HFF-Myc (cell line): ENCODE measurements at regions not wholly inside any gene's neighbourhood (a gene's known extent, or its start where the extent isn't known, plus 50 kb on each side); places are given as distances from the start of the nearest gene placed in this dataset.

Source experiments
- DNase-seq: peaks from one replicate; pipeline ENCODE4 v3.0.0-alpha.2; 2011; ENCODE audit warnings: low read depth; ENCODE audit errors: extremely low read depth
- H3K4me3 ChIP-seq: replicated peaks from 2 replicates; pipeline ENCODE4 v1.5.1; 2011; ENCODE audit warnings: low read depth, mild to moderate bottlenecking, control low read depth, low read length
- TF ChIP-seq, protein P1 (sequence below): IDR thresholded peaks from 2 replicates; pipeline ENCODE4 v1.5.1; 2012; ENCODE audit warnings: mild to moderate bottlenecking, low read depth, low read length, control low read depth; ENCODE audit errors: missing control alignments

DNA sequence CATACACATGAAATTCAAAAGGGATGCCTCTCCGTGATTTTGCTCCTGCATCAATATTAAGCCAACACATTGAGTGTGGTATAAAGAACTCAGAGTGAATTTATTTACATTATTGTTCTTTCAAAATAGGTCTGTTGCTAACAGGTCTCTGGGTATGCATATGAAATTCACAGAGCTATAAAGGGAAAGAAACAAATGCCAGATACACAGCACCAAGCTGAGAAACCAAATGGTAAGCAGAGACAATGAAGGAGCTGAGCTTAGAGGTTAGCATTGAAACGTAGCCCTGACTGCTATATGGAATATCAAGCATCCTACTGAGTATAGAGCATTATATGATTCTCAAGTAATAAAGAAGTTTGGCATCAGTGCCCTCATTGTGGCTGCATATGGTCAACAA is 712.9 kb downstream of the NSUN3 start:
- no peak for DNase-seq
- TF ChIP-seq, protein P1, sequence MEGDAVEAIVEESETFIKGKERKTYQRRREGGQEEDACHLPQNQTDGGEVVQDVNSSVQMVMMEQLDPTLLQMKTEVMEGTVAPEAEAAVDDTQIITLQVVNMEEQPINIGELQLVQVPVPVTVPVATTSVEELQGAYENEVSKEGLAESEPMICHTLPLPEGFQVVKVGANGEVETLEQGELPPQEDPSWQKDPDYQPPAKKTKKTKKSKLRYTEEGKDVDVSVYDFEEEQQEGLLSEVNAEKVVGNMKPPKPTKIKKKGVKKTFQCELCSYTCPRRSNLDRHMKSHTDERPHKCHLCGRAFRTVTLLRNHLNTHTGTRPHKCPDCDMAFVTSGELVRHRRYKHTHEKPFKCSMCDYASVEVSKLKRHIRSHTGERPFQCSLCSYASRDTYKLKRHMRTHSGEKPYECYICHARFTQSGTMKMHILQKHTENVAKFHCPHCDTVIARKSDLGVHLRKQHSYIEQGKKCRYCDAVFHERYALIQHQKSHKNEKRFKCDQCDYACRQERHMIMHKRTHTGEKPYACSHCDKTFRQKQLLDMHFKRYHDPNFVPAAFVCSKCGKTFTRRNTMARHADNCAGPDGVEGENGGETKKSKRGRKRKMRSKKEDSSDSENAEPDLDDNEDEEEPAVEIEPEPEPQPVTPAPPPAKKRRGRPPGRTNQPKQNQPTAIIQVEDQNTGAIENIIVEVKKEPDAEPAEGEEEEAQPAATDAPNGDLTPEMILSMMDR, result no peak

DNA sequence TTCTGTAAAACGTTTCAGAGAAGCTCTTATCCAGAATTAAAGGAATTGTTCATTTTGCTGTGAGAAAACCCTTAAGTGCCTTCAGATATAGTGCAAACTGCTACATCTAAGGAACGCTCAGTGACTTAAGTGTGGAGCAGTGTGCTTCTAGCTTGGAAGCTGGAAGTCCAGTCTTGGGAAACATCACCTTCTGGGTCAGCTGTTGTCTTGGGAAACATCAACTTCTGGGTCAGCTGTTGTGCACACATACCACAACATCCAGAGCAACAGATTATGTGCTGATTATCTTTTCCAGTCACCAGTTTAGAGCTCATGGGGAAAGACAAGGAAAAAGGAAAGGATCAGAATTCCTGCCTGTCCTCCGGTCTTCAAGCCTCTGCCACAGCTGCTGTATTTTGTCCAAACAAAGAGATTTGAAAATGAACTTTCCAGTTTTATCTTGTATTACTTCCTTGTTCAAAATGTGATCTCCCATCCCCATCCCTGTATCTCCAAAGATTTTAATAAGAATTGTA is 713.6 kb downstream of the NSUN3 start:
- H3K4me3 ChIP-seq, result no peak overlapping the region
- DNase-seq, result no peak
- TF ChIP-seq, protein P1, result no peak

More for the DNA sequence above, 712.9 kb downstream of the NSUN3 start:
- H3K4me3 ChIP-seq, result no peak overlapping the region

DNA sequence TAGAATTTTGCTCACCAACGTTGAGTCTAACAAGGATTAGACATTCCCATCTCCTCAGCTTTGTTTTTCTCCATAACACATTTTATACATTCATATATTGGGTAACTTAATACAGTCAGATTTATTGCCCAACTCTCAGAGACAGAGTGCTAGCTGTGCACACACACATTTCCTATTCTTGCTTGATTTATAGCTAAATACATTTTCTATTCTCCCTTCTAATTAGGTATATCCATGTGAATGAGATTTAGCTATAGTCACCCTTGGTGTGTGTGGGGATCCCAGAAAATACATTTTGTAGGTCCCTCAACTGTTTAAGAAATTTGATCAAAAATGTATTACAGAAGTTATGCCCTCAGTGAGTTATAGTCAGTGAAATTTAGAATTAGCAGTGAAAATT is 715.4 kb downstream of the NSUN3 start:
- no peak for DNase-seq
- TF ChIP-seq, protein P1, result no peak
- H3K4me3 ChIP-seq, result no peak overlapping the region

DNA sequence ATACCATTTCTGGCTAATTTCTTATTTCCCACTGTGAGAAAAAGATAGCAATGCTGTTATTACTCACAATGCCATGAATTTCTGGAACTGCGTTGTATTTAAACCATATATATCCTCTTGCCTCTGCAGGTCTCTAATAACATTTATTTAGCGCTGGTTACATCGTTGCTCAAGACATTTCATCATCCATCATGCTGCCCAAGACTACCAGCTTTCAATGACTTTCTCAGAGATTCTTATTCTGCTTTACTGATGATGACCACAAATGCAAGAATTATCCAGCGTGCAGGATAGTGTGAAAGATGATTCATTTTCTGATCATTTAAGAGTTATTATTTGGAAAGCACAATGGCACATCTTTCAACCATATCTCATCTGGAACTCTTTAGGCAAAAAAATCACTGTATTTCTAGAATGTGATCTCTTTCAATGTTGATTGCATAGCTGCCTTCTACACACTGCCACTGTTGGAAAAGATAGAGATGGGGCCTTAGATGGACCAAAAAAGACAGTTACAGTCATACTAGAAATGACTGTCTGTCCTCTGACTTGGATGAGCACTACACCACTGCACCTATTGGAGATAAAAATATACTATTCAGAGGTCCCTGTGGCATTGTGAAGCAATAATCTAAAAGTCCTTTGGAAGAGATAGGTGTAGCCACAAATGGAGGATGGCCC is 716.1 kb downstream of the NSUN3 start:
- TF ChIP-seq, protein P1, result no peak
- no peak overlapping the region for H3K4me3 ChIP-seq
- DNase-seq, result no peak

DNA sequence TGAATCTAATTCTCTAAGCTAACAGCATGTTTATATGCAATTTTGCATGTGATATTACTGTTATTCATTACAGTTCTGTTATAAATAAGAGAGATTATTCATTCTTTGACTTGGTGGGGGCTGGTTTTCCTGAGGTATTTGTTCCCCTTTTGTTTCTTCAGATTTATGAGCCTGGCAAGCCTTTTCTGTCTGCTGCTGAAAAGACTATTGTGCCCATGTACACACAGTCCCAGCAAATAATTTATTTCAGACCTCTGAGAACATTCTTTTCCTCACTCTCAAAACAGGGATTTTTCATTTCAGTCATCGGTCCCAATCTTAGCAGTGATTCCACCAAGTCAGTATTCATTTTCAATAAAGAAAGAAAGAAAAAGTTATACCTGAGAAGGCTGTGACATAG is 716.8 kb downstream of the NSUN3 start:
- no peak for DNase-seq
- no peak overlapping the region for H3K4me3 ChIP-seq
- TF ChIP-seq, protein P1, result no peak

DNA sequence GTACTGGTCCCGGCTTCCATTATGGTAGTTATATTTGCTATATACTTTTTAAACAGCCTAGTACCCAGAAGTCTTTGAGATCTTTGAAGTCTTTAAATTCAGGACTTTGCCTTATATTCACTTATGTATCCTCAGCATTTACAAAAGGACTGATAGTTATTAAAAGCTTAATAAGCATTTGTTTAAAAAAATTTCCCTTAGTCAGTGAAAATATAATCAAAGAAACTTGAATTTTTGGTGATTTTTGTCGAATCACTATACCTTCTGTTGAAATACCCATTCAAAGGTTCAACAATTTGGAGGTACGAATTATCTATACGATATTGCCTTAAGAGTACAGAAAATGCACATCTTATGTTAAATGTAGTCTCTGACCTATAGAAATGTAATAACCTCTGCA is 721.4 kb downstream of the NSUN3 start:
- TF ChIP-seq, protein P1, result no peak
- no peak for DNase-seq
- no peak overlapping the region for H3K4me3 ChIP-seq

DNA sequence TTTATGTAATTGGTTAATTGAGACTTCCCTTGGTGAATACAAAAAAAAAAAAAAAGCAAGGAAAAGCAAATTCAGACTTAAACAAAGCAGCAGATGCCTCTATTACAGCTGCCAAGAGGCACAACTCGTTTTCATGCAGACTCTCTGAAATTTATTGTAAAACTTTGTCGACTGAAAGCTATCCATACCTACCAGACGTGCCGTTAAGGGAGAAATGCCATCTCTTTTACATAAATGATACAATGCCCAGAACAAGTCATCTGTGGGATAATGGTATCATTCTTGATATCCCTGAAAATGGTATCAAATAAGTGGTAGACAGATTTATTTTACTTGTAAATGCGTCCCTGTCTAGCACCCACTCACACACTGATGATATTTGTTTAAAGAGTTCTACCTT is 724.2 kb downstream of the NSUN3 start:
- no peak for DNase-seq
- TF ChIP-seq, protein P1, result no peak
- no peak overlapping the region for H3K4me3 ChIP-seq
